ENCODE measurements at regions not wholly inside any gene's neighbourhood (a gene's known extent, or its start where the extent isn't known, plus 50 kb on each side); places are given as distances from the start of the nearest gene placed in this dataset.

- TF ChIP-seq ZNF274 (IDR thresholded peaks at IDR 0.05; ENCODE audit: low read depth, low read length): no peak
- no peak overlapping the region for H3K4me3 ChIP-seq (ENCODE audit: low read length)
Observed at GRCh38 chr3:59436164-59436958, 386.5 kb upstream of the CFAP20DC start.

DNA sequence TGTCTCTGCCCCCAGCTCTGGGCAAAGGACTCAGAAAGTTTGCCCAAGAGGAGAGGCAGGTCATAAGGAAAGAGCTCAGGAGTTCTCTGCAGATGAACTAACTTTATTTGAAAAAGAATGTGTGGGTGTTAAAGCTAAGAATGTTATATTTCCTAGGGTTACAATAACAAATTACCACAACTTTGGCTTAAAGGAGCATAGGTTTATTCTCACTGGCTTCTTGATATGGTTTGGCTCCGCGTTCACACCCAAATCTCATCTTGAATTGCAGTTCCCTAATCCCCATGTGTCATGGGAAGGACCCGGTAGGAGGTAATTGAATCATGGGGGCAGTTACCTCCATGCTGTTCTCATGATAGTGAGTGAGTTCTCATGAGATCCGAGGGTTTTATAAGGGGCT lies 383.7 kb upstream of the CFAP20DC start:
- H3K4me3 ChIP-seq (ENCODE audit: low read length): no peak overlapping the region
- no peak for TF ChIP-seq ZNF274 (IDR thresholded peaks at IDR 0.05; ENCODE audit: low read depth, low read length)

- no peak for TF ChIP-seq ZNF274 (IDR thresholded peaks at IDR 0.05; ENCODE audit: low read depth, low read length)
- no peak overlapping the region for H3K4me3 ChIP-seq (ENCODE audit: low read length)
Observed at GRCh38 chr3:59432665-59433064, 382.8 kb upstream of the CFAP20DC start.

DNA sequence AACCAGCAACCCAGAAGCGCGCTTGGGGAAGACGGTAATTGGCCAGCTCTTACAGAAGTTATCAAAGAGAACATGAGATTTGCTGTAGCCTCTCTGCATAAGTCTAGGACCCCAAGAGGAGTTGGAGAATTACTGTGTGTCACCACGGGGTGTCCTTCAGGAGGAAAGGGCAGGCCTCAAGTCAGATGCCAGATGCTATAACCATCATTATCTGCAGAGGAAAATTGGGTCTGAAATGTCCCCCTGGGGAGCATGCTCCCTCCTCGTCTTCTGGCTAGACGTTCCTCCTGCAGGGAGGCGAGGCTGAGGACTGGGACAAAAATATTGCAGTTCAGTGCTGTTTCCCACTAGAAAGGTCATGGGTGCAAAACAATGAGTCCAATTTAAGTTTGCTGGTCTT lies 380.5 kb upstream of the CFAP20DC start:
- no peak for TF ChIP-seq ZNF274 (IDR thresholded peaks at IDR 0.05; ENCODE audit: low read depth, low read length)
- H3K4me3 ChIP-seq (ENCODE audit: low read length): no peak overlapping the region

DNA sequence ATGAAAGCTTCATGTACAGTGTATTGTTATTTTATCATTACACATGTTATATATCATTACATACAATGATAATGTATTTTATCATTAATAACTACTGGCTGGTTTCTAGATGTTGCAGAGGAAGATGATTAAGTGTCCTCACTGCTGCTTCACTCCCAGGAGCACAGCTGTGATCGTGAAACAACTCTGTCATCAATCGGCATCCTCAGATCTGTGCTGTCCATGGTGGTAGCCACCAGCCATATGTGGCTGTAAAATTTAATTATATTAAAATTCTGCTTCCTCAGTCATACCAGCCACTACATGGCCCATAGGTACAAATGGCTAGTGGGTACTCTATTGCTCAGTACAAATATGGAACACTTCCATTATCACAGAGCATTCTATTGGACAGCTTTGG lies 379.4 kb upstream of the CFAP20DC start:
- H3K4me3 ChIP-seq (ENCODE audit: low read length): no peak overlapping the region
- no peak for TF ChIP-seq ZNF274 (IDR thresholded peaks at IDR 0.05; ENCODE audit: low read depth, low read length)

GRCh38 chr3:59426821-59427565 lies 377.2 kb upstream of the CFAP20DC start:
- H3K4me3 ChIP-seq (ENCODE audit: low read length): no peak overlapping the region
- TF ChIP-seq ZNF274 (IDR thresholded peaks at IDR 0.05; ENCODE audit: low read depth, low read length): no peak

DNA sequence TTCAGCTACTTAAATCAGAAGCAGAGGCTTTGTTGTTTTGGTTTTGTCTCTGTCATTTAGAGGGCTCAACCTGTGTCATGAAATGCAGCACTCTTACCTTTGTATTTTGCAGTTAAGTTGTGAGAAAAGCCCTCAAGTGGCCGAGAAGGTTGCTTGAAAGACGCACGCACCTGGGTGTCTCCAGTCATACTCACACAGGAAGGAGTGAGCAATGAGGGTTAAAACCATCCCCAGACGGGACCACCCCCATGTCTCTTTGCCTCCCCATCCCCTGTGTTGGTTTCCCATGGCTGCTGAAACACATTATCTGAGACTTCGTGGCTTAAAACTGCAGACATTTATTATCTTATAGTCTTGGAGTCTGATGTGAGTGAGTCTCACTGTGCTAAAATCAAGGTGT lies 376.1 kb upstream of the CFAP20DC start:
- no peak overlapping the region for H3K4me3 ChIP-seq (ENCODE audit: low read length)
- no peak for TF ChIP-seq ZNF274 (IDR thresholded peaks at IDR 0.05; ENCODE audit: low read depth, low read length)

DNA sequence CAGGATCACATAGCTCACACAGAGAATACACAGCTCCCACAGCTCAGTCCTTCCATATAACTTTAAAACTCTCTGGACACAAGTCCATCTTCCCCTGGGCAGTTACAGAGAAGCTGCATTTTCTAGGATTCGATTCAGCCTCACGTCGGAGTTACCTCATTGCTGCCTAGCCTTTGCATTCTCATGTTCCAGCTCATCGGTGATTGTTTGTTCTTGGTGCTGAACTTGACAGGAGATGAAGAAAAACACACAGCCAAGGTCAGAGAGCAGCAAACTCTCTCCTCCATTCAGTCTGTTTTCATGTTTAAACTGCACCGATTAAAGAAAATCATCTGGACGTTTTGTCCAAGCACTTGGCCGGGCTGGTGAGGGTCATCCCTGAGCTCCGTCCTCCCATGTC lies 375.5 kb upstream of the CFAP20DC start:
- no peak overlapping the region for H3K4me3 ChIP-seq (ENCODE audit: low read length)
- TF ChIP-seq ZNF274 (IDR thresholded peaks at IDR 0.05; ENCODE audit: low read depth, low read length): no peak

- TF ChIP-seq ZNF274 (IDR thresholded peaks at IDR 0.05; ENCODE audit: low read depth, low read length): no peak
- H3K4me3 ChIP-seq (ENCODE audit: low read length): no peak overlapping the region
Observed at GRCh38 chr3:59424268-59425010, 374.6 kb upstream of the CFAP20DC start.

DNA sequence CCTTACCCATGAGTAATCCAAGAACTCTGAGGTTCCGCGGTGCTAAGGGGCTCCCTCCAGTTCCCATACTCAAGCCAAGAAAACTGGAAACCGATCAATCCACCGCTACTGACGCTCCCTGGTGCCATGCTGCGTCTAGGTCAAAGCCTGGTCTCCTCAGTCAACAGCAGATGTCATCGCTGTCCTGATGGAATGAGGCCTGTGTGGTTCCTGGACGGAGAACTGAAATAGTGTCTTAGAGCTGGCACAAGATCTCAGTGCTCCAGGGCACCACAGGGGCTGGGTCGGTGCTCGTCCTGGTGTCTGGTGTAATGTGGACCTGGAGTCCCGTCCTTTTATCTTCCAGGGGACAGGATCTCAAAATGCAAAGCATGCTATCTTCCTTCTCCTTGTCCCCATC lies 373.9 kb upstream of the CFAP20DC start:
- no peak for TF ChIP-seq ZNF274 (IDR thresholded peaks at IDR 0.05; ENCODE audit: low read depth, low read length)
- H3K4me3 ChIP-seq (ENCODE audit: low read length): no peak overlapping the region

DNA sequence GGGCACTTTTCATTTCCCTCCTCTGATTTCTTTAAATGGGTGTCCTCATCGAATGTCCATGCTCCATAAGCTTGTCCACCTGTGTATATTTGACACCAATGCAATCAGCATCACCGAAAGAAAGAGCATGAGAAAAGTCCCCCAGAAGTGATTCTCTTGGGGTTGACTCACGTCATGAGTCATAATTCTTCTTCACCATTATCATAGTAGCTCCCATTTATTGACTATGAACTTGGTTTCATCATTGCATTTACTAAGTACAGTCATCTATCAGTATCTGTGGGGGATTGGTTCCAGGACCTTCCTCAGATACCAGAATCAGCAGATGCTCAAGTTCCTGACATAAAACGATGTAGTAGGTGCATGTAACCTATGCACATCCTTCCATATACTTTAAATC lies 372.5 kb upstream of the CFAP20DC start:
- H3K4me3 ChIP-seq (ENCODE audit: low read length): no peak overlapping the region
- TF ChIP-seq ZNF274 (IDR thresholded peaks at IDR 0.05; ENCODE audit: low read depth, low read length): no peak

- H3K4me3 ChIP-seq (ENCODE audit: low read length): no peak overlapping the region
- TF ChIP-seq ZNF274 (IDR thresholded peaks at IDR 0.05; ENCODE audit: low read depth, low read length): no peak
Observed at GRCh38 chr3:59418836-59419235, 369.0 kb upstream of the CFAP20DC start.

DNA sequence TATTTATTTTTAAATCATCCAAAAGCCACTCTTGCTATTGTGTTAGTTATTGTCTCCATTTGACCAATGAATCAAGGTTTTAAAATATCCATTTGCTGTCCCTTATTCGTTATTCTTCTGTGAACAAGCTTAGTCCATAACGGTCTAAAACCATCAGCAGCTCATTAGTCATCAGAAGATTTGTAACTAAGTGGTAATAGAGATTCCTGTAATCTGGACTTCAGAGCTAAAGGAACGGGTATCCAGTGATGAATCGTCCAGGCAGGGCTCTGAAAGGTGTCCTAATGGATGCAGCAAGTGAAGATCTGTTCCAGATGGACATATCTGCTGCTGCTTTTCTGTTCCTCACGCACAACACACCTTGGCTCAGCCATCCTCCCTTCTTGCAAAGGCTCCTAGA lies 362.7 kb upstream of the CFAP20DC start:
- no peak for TF ChIP-seq ZNF274 (IDR thresholded peaks at IDR 0.05; ENCODE audit: low read depth, low read length)
- no peak overlapping the region for H3K4me3 ChIP-seq (ENCODE audit: low read length)

DNA sequence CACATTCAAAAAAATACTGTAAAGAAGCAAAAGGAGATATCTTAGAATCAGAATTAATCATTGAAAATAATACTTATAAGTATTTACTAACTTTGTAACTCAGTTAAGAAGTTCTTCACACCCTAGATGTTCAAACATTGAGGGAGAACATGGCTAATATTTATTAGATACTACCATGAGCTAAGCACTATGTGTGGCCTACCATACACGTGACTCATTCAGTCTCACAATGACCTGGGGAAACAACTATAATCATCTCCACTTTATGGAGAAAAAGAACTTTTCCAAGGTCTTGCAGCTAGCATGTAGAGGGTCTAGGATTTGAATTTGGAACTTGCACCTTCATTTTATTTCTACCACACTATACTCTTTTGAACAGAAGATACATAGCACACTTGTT lies 361.9 kb upstream of the CFAP20DC start:
- no peak overlapping the region for H3K4me3 ChIP-seq (ENCODE audit: low read length)
- no peak for TF ChIP-seq ZNF274 (IDR thresholded peaks at IDR 0.05; ENCODE audit: low read depth, low read length)

- no peak overlapping the region for H3K4me3 ChIP-seq (ENCODE audit: low read length)
- no peak for TF ChIP-seq ZNF274 (IDR thresholded peaks at IDR 0.05; ENCODE audit: low read depth, low read length)
Observed at GRCh38 chr3:59411186-59411585, 361.4 kb upstream of the CFAP20DC start.
